ENCODE measurements at regions not wholly inside any gene's neighbourhood (a gene's known extent, or its start where the extent isn't known, plus 50 kb on each side); places are given as distances from the start of the nearest gene placed in this dataset.

- TF ChIP-seq PRDM4 (tag by site-specific recombination; IDR thresholded peaks at IDR 0.05), result no peak
- TF ChIP-seq CTCF (tag by site-specific recombination; IDR thresholded peaks at IDR 0.05), result no peak
- no peak for TF ChIP-seq ZNF24 (tag by site-specific recombination; IDR thresholded peaks at IDR 0.05)
Observed at GRCh38 chr6:79782792-79783580, 151.9 kb downstream of the SH3BGRL2 start.
